Endothelial cell of umbilical vein (primary cell): ENCODE measurements at regions not wholly inside any gene's neighbourhood (a gene's known extent, or its start where the extent isn't known, plus 50 kb on each side); places are given as distances from the start of the nearest gene placed in this dataset.
A peak's percentile ranks its signal among the peaks of the same experiment; 100 is the strongest.

ENCODE experiments used
- BruUV-seq: library from RNA; stranded (reverse); fragments of 400-500 nt; replicated peaks from 2 replicates; lab custom pipeline; 2021; lab: Mats Ljungman, UMichigan
- CTCF ChIA-PET: fragments of 300-600, 350-600 bp; sonication (Branson Sonifier 250); formaldehyde crosslinking; loops from one replicate; lab custom pipeline; 2021; ENCODE audit warnings: antibody characterized with exemption, inconsistent platforms; lab: Charles Lee
- POLR2A ChIA-PET: fragments of 300-600, 350-600 bp; sonication (Branson Sonifier 250); formaldehyde crosslinking; loops from one replicate; lab custom pipeline; 2021; ENCODE audit warnings: antibody characterized with exemption, inconsistent platforms; lab: Charles Lee
- DNase-seq: peaks from one replicate; pipeline ENCODE4 v3.0.0-alpha.2; 2011; ENCODE audit warnings: low read depth, low spot score
- FAIRE-seq: peaks from 2 replicates; lab custom pipeline; 2011; peaks lifted over from hg19 to GRCh38; lab: Jason Lieb, UNC
- H2AFZ ChIP-seq: 2 replicates; pipeline ENCODE4 v1.6.0; 2012; ENCODE audit warnings: low read depth, low read length, control low read depth, inconsistent platforms
- H3K27ac ChIP-seq: 2 replicates; pipeline ENCODE4 v1.5.1; 2011; ENCODE audit warnings: low read depth, mild to moderate bottlenecking, control low read depth, low read length, moderate library complexity; ENCODE audit not compliant: insufficient read depth
- H3K27me3 ChIP-seq, 2 experiments: 2 replicates each; pipeline versions ENCODE4 v1.6.0 to v1.6.1; 2011; ENCODE audit warnings: low read length in 2 of 2, mixed read lengths in 1 of 2; ENCODE audit not compliant: control insufficient read depth in 2 of 2, insufficient read depth in 2 of 2
- H3K36me3 ChIP-seq, 2 experiments: 2 replicates in 1 of 2; 3 replicates in 1 of 2; pipeline ENCODE4 v1.5.1; 2011; ENCODE audit warnings: low read length in 2 of 2, mild to moderate bottlenecking in 1 of 2, moderate library complexity in 1 of 2; ENCODE audit not compliant: control insufficient read depth in 2 of 2, insufficient read depth in 2 of 2; ENCODE audit errors: extremely low read depth in 1 of 2
- H3K4me1 ChIP-seq: 3 replicates; pipeline ENCODE4 v1.5.1; 2011; ENCODE audit warnings: mild to moderate bottlenecking, low read length; ENCODE audit not compliant: control insufficient read depth, insufficient read depth; ENCODE audit errors: extremely low read depth
- H3K4me2 ChIP-seq: 2 replicates; pipeline ENCODE4 v1.6.1; 2011; ENCODE audit warnings: low read length, control low read depth, mixed read lengths; ENCODE audit not compliant: insufficient read depth
- H3K4me3 ChIP-seq, 3 experiments: fragments of 200-600 bp in 1 of 3; sonication (generic), shearing (Covaris generic) in 1 of 3; replicated peaks in 1 of 3; 2 replicates each; pipeline ENCODE4 v1.5.1; 2011 to 2016; ENCODE audit warnings: control low read depth in 3 of 3, low read length in 3 of 3, mild to moderate bottlenecking in 2 of 3, inconsistent platforms in 1 of 3, low read depth in 1 of 3, moderate library complexity in 1 of 3; ENCODE audit not compliant: insufficient read depth in 1 of 3
- H3K79me2 ChIP-seq: 2 replicates; pipeline ENCODE4 v1.6.0; 2012; ENCODE audit warnings: low read length, inconsistent platforms; ENCODE audit not compliant: control insufficient read depth, insufficient read depth
- H3K9ac ChIP-seq: replicated peaks from 2 replicates; pipeline ENCODE3; 2011; ENCODE audit warnings: low read length, control low read depth; ENCODE audit not compliant: insufficient read depth; ENCODE audit errors: extremely low read depth
- H3K9me1 ChIP-seq: replicated peaks from 3 replicates; pipeline ENCODE4 v1.6.0; 2011; ENCODE audit warnings: mild to moderate bottlenecking, low read length; ENCODE audit not compliant: control insufficient read depth, insufficient read depth; ENCODE audit errors: extremely low read depth
- H3K9me3 ChIP-seq: replicated peaks from 2 replicates; pipeline ENCODE4 v1.5.1; 2012; ENCODE audit warnings: low read length, inconsistent platforms; ENCODE audit not compliant: control insufficient read depth, insufficient read depth
- H4K20me1 ChIP-seq: replicated peaks from 2 replicates; pipeline ENCODE3; 2011; ENCODE audit warnings: mild to moderate bottlenecking, low read length; ENCODE audit not compliant: control insufficient read depth, insufficient read depth; ENCODE audit errors: extremely low read depth
- CTCF ChIP-seq, 2 donors: IDR thresholded peaks; 1 replicate in 1 of 2; 2 replicates in 1 of 2; pipeline ENCODE4 v1.5.1; 2011; ENCODE audit warnings: low read length in 2 of 2, mild to moderate bottlenecking in 2 of 2, moderate library complexity in 2 of 2, control low read depth in 1 of 2, inconsistent platforms in 1 of 2, low read depth in 1 of 2; ENCODE audit not compliant: insufficient read depth in 1 of 2; ENCODE audit errors: extremely low read depth in 1 of 2
- EZH2 ChIP-seq: IDR thresholded peaks from 2 replicates; pipeline ENCODE4 v1.6.1; 2012; ENCODE audit warnings: borderline replicate concordance, low read depth, mild to moderate bottlenecking, moderate library complexity, low read length, inconsistent platforms; ENCODE audit not compliant: severe bottlenecking
- FOS ChIP-seq: IDR thresholded peaks from 2 replicates; pipeline ENCODE4 v1.6.1; 2011; ENCODE audit warnings: mild to moderate bottlenecking, low read length, moderate library complexity, borderline replicate concordance; ENCODE audit not compliant: insufficient read depth
- GATA2 ChIP-seq: IDR thresholded peaks from 2 replicates; pipeline ENCODE4 v1.7.0; 2011; ENCODE audit warnings: low read depth, mild to moderate bottlenecking, moderate library complexity, mixed read lengths, low read length; ENCODE audit not compliant: insufficient read length, insufficient read depth
- JUN ChIP-seq: IDR thresholded peaks from 2 replicates; pipeline ENCODE4 v1.6.1; 2011; ENCODE audit warnings: borderline replicate concordance, low read depth; ENCODE audit not compliant: insufficient read length, insufficient read depth
- MYC ChIP-seq: IDR thresholded peaks from one replicate; pipeline ENCODE4 v1.6.1; 2011; ENCODE audit warnings: mild to moderate bottlenecking, low read depth, low read length
- POLR2A ChIP-seq: IDR thresholded peaks from 2 replicates; pipeline ENCODE4 v1.6.1; 2012; ENCODE audit warnings: low read depth, mild to moderate bottlenecking, control low read depth, low read length
- POLR2AphosphoS5 ChIP-seq: IDR thresholded peaks from 2 replicates; pipeline ENCODE4 v1.6.1; 2012; ENCODE audit warnings: low read depth, mild to moderate bottlenecking, control low read depth, low read length, moderate library complexity; ENCODE audit not compliant: insufficient read depth
- dilution Hi-C: fragments of 300-500 bp; cut with MboI; formaldehyde crosslinking; loops from one replicate; pipeline ENCODE4 v1.15.0; 2019; ENCODE audit warnings: low sequenced_read_pairs; ENCODE audit not compliant: extremely low pct_ligation_motif_present
- intact Hi-C: fragments of 100-400 bp; cut with micrococcal nuclease; formaldehyde crosslinking; loops from one replicate; pipeline ENCODE4 v1.10.0; 2022
- TF ChIP-seq, protein P1 (sequence below): IDR thresholded peaks from 2 replicates; pipeline ENCODE4 v1.6.1; 2011; ENCODE audit not compliant: insufficient read depth, insufficient read length

DNA sequence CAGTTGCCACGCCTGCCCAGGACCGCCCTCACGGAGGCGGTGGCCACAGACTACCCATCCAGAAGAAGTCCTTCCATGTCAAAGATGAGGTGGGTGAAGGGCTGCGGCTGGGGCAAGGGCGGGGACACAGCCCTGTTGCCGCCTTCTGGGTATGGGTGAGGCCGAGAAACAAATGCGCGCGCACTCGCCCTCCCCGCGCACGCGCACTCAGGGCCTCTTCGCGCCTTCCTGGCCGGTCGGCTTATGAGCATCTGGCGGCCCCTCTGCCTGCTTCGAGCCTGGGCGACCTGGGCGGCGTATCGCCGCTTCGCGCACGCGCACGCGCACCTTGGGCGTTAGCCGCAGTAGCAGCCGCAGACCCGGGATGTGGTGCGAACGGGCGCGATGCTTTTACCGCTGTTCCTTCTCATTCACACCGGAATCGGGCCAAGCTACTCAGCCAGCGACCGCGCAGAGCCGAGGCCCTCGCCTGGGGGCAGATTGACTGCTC is 931.7 kb downstream of the NLGN4Y start:
- H3K4me3 ChIP-seq, result peak overlapping the region in 1 of 3 experiments; percentile 11
- H3K9me3 ChIP-seq, result no peaks in the 10 kb centered on the region
- no peaks in the 10 kb centered on the region for H3K4me1 ChIP-seq
- no peak for FAIRE-seq
- dilution Hi-C loops (no loop called here), intact Hi-C loops (no loop called here)
- no peaks in the 10 kb centered on the region for H4K20me1 ChIP-seq
- H3K27ac ChIP-seq, result no peak overlapping the region
- POLR2A ChIA-PET, result no interaction called here
- CTCF ChIA-PET, result no interaction called here
- no peaks in the 10 kb centered on the region for H3K36me3 ChIP-seq
- TF ChIP-seq CTCF (IDR thresholded peaks at IDR 0.05; ENCODE audit: extremely low read depth in 1 of 2, insufficient read depth in 1 of 2, low read depth in 1 of 2, low read length in 2 of 2) (no peak), MYC (no peak), POLR2A (no peak), GATA2 (no peak), FOS (no peak), POLR2AphosphoS5 (no peak), JUN (no peak), EZH2 (no peak)
- TF ChIP-seq, protein P1, sequence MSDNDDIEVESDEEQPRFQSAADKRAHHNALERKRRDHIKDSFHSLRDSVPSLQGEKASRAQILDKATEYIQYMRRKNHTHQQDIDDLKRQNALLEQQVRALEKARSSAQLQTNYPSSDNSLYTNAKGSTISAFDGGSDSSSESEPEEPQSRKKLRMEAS, result no peak
- no peaks in the 10 kb centered on the region for H3K79me2 ChIP-seq
- BruUV-seq, result no TSS peak
- peak; percentile 19 for DNase-seq
- no peaks in the 10 kb centered on the region for H3K9me1 ChIP-seq
- H2AFZ ChIP-seq, result peak overlapping the region; percentile 66
- H3K9ac ChIP-seq, result no peak overlapping the region
- no peaks in the 10 kb centered on the region for H3K27me3 ChIP-seq
- H3K4me2 ChIP-seq, result peak overlapping the region; percentile 17
